ENCODE measurements at regions not wholly inside any gene's neighbourhood (a gene's known extent, or its start where the extent isn't known, plus 50 kb on each side); places are given as distances from the start of the nearest gene placed in this dataset.

DNA sequence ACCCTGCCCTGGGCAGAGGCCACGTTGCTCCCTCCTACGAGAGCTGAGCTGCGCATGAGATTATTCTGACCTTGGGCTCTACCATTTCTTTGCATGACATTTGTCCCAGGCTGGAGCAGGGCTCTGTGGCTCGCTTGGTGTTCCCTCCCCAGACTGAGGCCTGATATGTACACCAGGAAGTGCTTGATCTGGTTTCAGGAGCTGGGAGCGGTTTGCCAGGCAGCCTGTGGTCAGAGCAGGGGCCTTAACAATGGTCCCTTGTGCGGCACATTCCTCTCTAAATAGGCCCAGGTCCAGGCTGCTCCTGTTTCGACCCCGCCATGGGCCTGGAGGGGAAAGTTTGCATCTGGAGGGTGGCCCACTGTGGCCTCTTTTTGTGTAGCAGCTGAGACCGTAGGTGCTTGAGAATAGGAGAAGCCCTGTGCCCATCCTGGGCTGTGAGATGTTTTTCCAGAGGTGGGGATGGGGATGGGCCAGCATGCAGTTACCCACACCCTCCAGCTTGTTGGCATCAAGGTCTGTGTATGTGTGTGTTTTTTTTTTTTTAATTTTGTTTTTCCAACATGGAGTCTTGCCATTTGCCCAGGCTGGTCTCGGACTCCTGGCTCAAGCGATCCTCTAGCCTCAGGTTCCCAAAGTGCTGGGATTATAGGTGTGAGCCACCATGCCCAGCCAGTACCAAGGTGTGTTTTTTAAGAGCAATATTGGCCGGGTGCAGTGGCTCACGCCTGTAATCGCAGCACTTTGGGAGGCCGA, 253.9 kb downstream of the SEC14L1 start:
- DNase-seq (ENCODE audit: low read depth), result no peak

DNA sequence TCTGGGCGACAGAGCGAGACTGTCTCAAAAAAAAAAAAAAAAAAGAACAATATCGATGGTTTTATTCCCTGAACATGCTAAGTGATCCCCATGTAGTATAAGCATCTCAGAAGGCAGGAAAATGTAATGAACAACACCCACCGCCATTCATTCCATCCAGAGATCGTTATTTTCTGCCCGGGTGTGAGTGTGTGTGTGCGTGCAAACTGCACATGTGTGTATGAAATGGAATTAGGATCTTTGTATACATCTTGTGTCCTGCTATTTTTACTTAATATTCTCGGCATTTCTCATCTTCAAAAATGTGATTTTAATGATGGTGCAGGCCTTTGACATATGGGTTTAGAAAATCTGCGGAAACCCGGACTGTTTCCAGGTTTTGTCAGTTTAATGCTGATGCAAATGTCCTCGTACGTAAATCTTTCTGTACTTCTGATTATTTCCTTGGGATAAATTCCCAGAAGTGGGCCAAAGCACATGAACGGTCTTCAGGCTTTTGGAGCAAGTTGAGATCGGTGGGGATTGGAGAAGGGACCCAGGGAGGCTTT, 254.8 kb downstream of the SEC14L1 start:
- no peak for DNase-seq (ENCODE audit: low read depth)

DNA sequence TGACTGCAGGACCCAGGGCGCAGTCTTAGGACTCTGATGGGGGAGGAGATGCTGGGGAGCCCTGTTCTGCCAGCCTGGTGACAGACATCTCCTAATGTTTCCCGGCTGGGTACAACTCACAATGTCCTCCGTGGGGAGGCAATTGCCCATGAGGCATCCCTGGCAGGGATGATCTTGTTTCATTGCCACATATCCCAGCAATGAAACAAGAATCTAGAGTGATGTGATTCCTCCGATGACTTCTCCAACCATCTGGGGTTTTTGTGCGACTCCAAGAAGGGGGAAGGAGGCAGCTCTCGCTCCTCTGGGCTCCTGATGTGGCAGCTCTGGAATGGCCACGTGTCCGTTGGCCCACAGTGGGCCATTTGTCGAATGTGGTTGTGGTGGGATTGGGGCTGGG, 255.8 kb downstream of the SEC14L1 start:
- no peak for DNase-seq (ENCODE audit: low read depth)

GRCh38 chr17:77398274-77398673, 257.5 kb downstream of the SEC14L1 start:
- no peak for DNase-seq (ENCODE audit: low read depth)

- no peak for DNase-seq (ENCODE audit: low read depth)
Measured at GRCh38 chr17:77399319-77399957, 258.7 kb downstream of the SEC14L1 start.

GRCh38 chr17:77400445-77400870, 259.7 kb downstream of the SEC14L1 start:
- no peak for DNase-seq (ENCODE audit: low read depth)

- no peak for DNase-seq (ENCODE audit: low read depth)
Measured at GRCh38 chr17:77402159-77402731, 261.5 kb downstream of the SEC14L1 start.

DNA sequence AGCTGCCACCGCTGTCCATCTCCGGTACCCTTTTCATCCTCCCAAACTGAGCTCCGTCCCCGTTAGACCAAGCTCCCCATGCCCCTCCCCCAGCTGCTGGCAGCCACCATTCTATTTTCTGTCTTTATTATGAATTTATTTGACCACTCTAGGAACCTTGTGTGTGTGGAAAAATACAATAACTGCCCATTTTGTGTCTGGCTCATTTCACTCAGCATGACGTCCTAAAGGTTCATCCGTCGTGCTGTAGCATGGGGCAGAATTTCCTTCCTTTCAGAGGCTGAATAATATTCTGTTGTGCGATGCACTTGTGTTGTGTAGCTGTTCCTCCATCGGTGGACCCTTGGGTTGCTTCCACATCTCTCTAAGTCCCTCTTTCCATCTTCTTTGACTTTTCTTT, 263.1 kb downstream of the SEC14L1 start:
- DNase-seq (ENCODE audit: low read depth), result no peak

- DNase-seq (ENCODE audit: low read depth), result peak; percentile 60
Measured at GRCh38 chr17:77404812-77405581, 264.2 kb downstream of the SEC14L1 start.

DNA sequence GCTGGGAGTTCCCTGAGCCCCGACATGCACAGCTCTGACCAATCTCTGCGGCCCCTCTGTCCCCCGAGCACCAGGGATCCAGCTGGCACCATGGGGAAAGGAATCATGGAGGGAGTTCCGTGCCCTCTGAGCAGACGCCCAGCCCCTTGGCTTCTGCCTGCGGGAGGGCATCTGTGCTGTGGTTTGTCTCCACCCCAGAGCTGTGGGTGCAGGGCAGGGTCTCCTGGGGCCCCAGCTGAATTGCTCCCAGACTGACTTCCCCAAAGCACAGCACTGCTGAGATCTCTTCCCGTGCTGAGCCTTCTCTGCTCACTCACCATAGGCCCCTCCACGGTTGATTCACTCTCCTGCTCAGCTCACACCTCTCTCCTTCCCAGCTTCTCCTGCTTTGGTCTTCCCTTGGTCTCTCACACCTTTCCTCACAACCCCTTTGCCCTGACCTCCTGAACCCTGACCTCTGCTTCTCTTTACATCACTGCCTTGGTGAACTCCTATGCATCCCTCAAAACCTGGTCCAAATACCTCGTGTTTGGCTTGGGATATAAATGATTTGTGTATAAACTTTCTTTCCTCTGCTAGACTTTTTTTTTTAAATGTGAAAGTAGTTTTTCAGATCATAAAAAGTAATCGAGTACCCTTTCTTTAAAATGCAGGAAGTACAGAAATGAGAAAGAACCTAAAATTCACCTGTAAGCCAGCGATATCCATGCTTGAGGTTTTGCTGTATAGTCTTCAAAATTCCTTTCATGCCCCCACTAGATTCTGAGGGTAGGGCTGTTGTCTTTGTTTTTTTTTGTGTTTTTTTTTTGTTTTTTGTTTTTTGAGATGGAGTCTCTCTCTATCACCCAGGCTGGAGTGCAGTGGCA, 265.3 kb downstream of the SEC14L1 start:
- DNase-seq (ENCODE audit: low read depth), result no peak

DNA sequence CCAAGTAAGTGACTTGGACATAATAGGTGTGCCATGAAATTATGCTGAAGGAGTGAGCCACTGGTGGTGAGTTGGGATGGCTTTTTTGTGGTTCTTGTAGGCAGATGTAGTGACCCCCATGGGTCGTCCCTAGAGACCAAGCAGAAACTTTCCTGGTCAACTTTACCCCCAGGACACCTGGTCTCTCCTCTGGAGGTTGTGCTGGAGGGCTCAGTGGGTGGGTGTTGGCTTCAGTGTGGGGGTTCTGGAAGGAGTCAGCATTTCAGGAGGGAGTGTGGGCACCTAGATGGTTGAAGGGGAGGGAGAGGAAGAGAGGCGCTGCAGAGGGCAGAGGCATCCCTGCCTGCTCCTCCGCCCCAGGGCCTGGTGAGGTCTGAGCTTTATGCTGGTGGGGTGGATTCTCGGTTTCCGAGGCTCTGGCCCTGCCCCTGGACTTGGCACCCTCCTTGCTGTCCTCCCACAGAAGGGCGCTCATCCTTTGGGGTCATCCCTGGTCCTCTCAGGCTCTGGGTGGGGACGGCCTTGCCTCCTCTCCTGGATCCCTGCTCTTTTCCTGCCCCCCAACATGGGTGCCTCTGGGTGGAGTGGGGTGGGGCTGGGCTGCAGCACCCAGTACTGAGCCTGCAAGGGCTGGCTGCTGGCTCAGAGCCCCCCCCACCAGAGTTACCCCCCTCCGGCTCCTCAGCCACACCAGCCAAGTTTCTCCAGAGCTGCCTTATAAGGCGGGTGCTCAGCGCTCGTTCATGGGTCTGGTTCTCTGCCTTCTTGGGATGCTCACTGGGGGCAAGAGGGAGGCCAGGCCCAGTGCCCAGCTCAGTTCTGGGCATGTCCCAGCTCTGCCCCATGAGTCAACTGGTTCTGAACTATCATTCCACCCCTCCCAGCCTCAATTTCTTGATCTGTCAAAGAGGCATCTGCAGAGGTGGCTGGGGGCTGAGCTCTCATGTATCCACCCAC, 266.8 kb downstream of the SEC14L1 start:
- no peak for DNase-seq (ENCODE audit: low read depth)

- no peak for DNase-seq (ENCODE audit: low read depth)
Measured at GRCh38 chr17:77408284-77408683, 267.5 kb downstream of the SEC14L1 start.

- no peak for DNase-seq (ENCODE audit: low read depth)
Measured at GRCh38 chr17:77409282-77410161, 268.8 kb downstream of the SEC14L1 start.

GRCh38 chr17:77410470-77410869, 269.7 kb downstream of the SEC14L1 start:
- no peak for DNase-seq (ENCODE audit: low read depth)

GRCh38 chr17:77414811-77415400, 274.1 kb downstream of the SEC14L1 start:
- DNase-seq (ENCODE audit: low read depth), result no peak

GRCh38 chr17:77416105-77416713, 275.4 kb downstream of the SEC14L1 start:
- DNase-seq (ENCODE audit: low read depth), result no peak

GRCh38 chr17:77417575-77417974, 276.8 kb downstream of the SEC14L1 start:
- no peak for DNase-seq (ENCODE audit: low read depth)

DNA sequence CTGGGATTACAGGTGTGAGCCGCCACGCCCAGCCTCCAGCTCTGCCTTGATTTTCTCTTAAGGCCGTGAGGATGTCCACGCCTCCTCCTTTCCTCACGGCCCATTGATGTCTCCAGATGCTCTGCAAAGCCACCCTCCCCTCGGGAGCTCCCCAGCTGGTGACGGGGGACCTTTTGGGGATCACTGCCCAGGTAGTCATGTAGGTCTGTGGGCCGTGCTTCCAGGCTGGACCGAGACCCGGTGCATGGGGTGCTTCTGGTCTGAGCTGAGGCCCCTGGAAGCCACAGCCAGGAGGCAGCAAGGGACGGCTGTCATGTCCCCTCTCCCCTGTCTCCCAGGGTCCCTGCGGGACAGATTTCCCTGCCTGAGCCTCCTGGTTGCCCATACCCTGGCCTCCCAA, 277.8 kb downstream of the SEC14L1 start:
- DNase-seq (ENCODE audit: low read depth), result no peak

Data from HS-5 (cell line).